A673 (cell line): ENCODE measurements at regions not wholly inside any gene's neighbourhood (a gene's known extent, or its start where the extent isn't known, plus 50 kb on each side); places are given as distances from the start of the nearest gene placed in this dataset.

Experiments used
- BruUV-seq: library from RNA; stranded (reverse); fragments of 400-500 nt; replicated peaks from 2 replicates; lab custom pipeline; 2021; lab: Mats Ljungman, UMichigan
- CTCF ChIA-PET: fragments of 300-600 bp; sonication (Branson Sonifier 250); formaldehyde crosslinking; loops from one replicate; lab custom pipeline; 2022; ENCODE audit warnings: antibody characterized with exemption; lab: Charles Lee
- POLR2A ChIA-PET: fragments of 300-600 bp; sonication (Branson Sonifier 250); formaldehyde crosslinking; loops from one replicate; lab custom pipeline; 2022; ENCODE audit warnings: antibody characterized with exemption; ENCODE audit not compliant: low non-redundant PET; lab: Charles Lee
- DNase-seq: peaks from one replicate; pipeline ENCODE4 v3.0.0-alpha.2; 2015; ENCODE audit warnings: low spot score
- H3K27ac ChIP-seq: fragments of 200-600 bp; sonication (generic); 2 replicates; pipeline ENCODE4 v1.5.1; 2016; ENCODE audit warnings: mixed run types, low read depth, mild to moderate bottlenecking, mixed read lengths, antibody characterized with exemption, low read length; ENCODE audit not compliant: poor library complexity, severe bottlenecking
- H3K27me3 ChIP-seq: fragments of 200-600 bp; sonication (generic); replicated peaks from 2 replicates; pipeline ENCODE4 v1.6.1; 2017; ENCODE audit warnings: mixed run types, low read depth, mild to moderate bottlenecking, mixed read lengths, antibody characterized with exemption, low read length; ENCODE audit not compliant: insufficient read depth, poor library complexity
- H3K36me3 ChIP-seq: fragments of 200-600 bp; sonication (generic); 2 replicates; pipeline ENCODE4 v1.6.1; 2016; ENCODE audit warnings: mixed run types, mild to moderate bottlenecking, mixed read lengths, antibody characterized with exemption, low read length; ENCODE audit not compliant: insufficient read depth, poor library complexity, severe bottlenecking
- H3K4me1 ChIP-seq: fragments of 200-600 bp; sonication (generic); 2 replicates; pipeline ENCODE4 v1.6.1; 2017; ENCODE audit warnings: mixed run types, mild to moderate bottlenecking, mixed read lengths, antibody characterized with exemption, low read length; ENCODE audit not compliant: insufficient read depth, poor library complexity, severe bottlenecking
- H3K4me3 ChIP-seq: fragments of 200-600 bp; sonication (generic); 2 replicates; pipeline ENCODE4 v1.5.1; 2016; ENCODE audit warnings: low read depth, mixed run types, mild to moderate bottlenecking, mixed read lengths, low read length; ENCODE audit not compliant: poor library complexity, severe bottlenecking
- H3K9me3 ChIP-seq: fragments of 200-600 bp; sonication (generic); 2 replicates; pipeline ENCODE4 v1.6.1; 2016; ENCODE audit warnings: mixed run types, low read depth, mild to moderate bottlenecking, mixed read lengths, antibody characterized with exemption, low read length; ENCODE audit not compliant: poor library complexity, severe bottlenecking
- EZH2 ChIP-seq: fragments of 200-600 bp; sonication (generic); IDR thresholded peaks from 2 replicates; pipeline ENCODE4 v1.6.1; 2017; ENCODE audit warnings: borderline replicate concordance, low read depth, mild to moderate bottlenecking, mixed read lengths, antibody characterized with exemption, low read length; ENCODE audit not compliant: poor library complexity, severe bottlenecking
- intact Hi-C: fragments of 100-400 bp; cut with micrococcal nuclease; formaldehyde crosslinking; loops from one replicate; pipeline ENCODE4 v1.10.0; 2022; ENCODE audit not compliant: unreplicated experiment
- TF ChIP-seq, protein P1 (sequence below): fragments of 300-800, 200-600 bp; sonication (generic); conservative IDR thresholded peaks from 2 replicates; pipeline ENCODE4 v1.5.1; 2017; ENCODE audit warnings: low read depth, mild to moderate bottlenecking, antibody characterized with exemption, low read length, moderate library complexity, mixed read lengths

DNA sequence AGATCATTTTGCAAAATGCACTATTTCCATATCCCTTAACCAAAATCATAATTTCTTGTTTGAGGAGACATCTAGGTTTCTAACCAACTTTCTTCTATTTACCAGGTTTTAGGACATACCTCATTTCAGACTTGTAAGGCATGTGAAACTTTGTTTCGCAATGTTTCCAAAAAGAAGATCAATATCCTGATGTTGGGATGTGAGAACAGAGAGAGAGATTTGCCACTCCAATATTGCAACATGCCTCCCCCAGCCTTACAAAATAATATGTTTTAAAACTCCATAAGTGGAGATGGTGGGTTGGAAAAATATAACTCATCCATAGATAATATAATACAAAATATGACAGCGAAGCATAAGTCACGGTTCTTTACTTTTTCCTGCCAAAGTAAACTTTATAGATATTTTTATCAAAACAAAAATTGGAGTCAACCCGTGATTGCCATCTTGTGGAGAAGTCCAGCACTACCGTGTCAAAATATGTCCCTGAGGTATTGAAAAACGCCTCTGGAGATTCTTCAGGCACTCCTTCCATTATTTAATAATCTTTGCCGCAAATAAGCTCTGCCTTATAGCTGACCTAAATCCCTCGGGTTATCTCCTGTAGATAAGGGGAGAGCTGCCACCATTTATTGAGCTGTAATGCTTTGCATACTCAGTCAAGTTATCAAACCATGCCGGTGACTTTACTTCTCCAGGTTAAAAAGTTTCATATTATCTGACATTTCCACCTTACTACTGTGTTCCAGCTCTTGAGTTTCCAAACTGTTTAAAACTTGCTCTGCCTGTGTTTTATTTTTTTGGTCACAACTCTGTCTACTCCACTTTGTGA, 534.2 kb downstream of the HACE1 start:
- Histone ChIP-seq H3K27me3 (no peaks in the 10 kb centered on the region), H3K36me3 (no peaks in the 10 kb centered on the region), H3K9me3 (no peaks in the 10 kb centered on the region), H3K27ac (no peak overlapping the region), H3K4me1 (peaks cover 17% of the 10 kb centered on the region), H3K4me3 (no peak overlapping the region)
- no peak for TF ChIP-seq EZH2
- TF ChIP-seq, protein P1, sequence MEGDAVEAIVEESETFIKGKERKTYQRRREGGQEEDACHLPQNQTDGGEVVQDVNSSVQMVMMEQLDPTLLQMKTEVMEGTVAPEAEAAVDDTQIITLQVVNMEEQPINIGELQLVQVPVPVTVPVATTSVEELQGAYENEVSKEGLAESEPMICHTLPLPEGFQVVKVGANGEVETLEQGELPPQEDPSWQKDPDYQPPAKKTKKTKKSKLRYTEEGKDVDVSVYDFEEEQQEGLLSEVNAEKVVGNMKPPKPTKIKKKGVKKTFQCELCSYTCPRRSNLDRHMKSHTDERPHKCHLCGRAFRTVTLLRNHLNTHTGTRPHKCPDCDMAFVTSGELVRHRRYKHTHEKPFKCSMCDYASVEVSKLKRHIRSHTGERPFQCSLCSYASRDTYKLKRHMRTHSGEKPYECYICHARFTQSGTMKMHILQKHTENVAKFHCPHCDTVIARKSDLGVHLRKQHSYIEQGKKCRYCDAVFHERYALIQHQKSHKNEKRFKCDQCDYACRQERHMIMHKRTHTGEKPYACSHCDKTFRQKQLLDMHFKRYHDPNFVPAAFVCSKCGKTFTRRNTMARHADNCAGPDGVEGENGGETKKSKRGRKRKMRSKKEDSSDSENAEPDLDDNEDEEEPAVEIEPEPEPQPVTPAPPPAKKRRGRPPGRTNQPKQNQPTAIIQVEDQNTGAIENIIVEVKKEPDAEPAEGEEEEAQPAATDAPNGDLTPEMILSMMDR, result peak; percentile 84
- intact Hi-C loops, result loop anchor here (5.0 to 10.0 kb wide), 4 partner anchors 159 to 528 kb away; no protein-coding TSS in a partner anchor
- POLR2A ChIA-PET, result interaction anchor here (0.7 kb wide), 1 partner anchor 191 kb away, joined by 6 read pairs; no protein-coding TSS in a partner anchor
- DNase-seq, result peak; percentile 69
- no TSS peak for BruUV-seq
- CTCF ChIA-PET, result interaction anchor here (0.6 kb wide), 1 partner anchor 528 kb away, joined by 6 read pairs; no protein-coding TSS in a partner anchor

DNA sequence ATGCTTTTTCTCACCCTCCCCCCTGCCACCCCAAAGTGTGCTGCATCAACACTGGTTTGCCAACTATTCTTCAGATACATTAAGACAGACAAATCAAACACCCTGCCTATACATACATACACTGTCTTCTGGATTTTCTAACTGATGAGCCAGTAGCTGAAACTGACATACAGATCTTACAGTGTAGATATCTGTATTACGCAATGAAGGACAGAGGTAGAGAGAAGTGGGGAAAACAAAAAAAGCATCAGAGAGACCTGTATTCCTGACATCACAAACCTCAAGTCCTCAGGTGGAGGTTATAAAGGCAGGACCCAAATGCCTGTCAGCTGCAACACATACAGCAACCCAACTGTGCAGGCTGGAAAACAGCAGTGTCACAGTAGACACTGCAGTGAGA, 535.4 kb downstream of the HACE1 start:
- Histone ChIP-seq H3K9me3 (no peaks in the 10 kb centered on the region), H3K4me1 (peaks cover 17% of the 10 kb centered on the region), H3K4me3 (no peak overlapping the region), H3K27ac (no peak overlapping the region), H3K27me3 (no peaks in the 10 kb centered on the region), H3K36me3 (no peaks in the 10 kb centered on the region)
- ChIA-PET CTCF (no interaction called here), POLR2A (no interaction called here)
- BruUV-seq, result no TSS peak
- no peak for TF ChIP-seq EZH2
- TF ChIP-seq, protein P1, result no peak
- DNase-seq, result no peak
- intact Hi-C loops, result loop anchor here (10.0 kb wide), 3 partner anchors 160 to 340 kb away; no protein-coding TSS in a partner anchor

DNA sequence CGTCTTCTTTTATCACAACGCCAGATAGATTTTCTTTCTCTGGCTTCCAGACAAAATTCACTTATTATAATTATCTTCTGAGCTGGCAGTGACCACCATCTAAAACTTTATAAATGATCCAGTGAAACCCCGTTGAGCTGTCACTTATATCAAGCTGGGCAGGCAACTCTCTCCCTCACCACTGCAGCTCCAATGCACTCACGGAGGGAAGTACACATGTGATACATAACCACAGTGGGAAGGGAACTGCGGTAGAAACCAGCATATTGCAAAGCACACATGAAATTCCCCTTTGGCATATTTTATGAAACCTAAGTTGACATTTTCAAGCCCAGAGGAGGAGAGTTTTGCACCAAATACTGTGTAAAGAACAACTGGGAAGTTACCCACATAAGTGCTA, 536.9 kb downstream of the HACE1 start:
- no peak for TF ChIP-seq EZH2
- TF ChIP-seq, protein P1, result no peak
- Histone ChIP-seq H3K9me3 (no peaks in the 10 kb centered on the region), H3K36me3 (no peaks in the 10 kb centered on the region), H3K27ac (no peak overlapping the region), H3K27me3 (no peaks in the 10 kb centered on the region), H3K4me3 (no peak overlapping the region), H3K4me1 (peaks cover 17% of the 10 kb centered on the region)
- ChIA-PET CTCF (no interaction called here), POLR2A (no interaction called here)
- DNase-seq, result peak; percentile 6
- intact Hi-C loops, result loop anchor here (10.0 kb wide), 3 partner anchors 162 to 338 kb away; no protein-coding TSS in a partner anchor
- BruUV-seq, result no TSS peak
